ENCODE measurements at regions not wholly inside any gene's neighbourhood (a gene's known extent, or its start where the extent isn't known, plus 50 kb on each side); places are given as distances from the start of the nearest gene placed in this dataset.
A peak's percentile ranks its signal among the peaks of the same experiment; 100 is the strongest.
"Not testable (repeated sequence)": the region's sequence is repeated elsewhere in the genome, so short reads cannot be mapped to it uniquely, and the experiment has no call there.

DNA sequence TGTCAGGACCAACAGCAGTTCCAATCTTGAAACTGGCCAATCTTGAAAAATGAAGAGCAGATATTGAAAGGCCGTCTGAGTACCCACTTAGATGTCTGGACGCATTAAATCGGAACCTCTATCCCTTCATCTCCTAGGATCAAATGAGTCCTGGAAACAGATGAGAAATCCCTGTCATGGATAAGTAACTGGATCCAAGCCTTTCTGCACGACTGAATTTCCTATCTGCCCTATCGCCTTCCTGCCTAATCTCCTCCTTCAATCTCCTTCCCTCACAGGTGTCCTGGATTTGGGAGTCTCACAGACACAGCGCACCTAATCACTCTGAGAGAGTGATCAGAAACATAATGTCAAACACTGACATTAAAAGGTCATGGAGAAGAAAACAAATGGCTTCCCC, 245.2 kb upstream of the PRSS58 start:
- TF ChIP-seq CTCF (IDR thresholded peaks at IDR 0.05), result no peak
- H3K4me1 Mint-ChIP-seq (ENCODE audit: low read depth), result peaks cover 6% of the 10 kb centered on the region
- H3K27ac Mint-ChIP-seq, result no peak overlapping the region
- H3K9me3 Mint-ChIP-seq, result no peaks in the 10 kb centered on the region
- peaks cover 42% of the 10 kb centered on the region for H3K27me3 Mint-ChIP-seq (ENCODE audit: insufficient read depth)
- H3K4me3 Mint-ChIP-seq, result no peak overlapping the region
- H3K36me3 Mint-ChIP-seq (ENCODE audit: low read depth), result no peaks in the 10 kb centered on the region
- no peak for DNase-seq

DNA sequence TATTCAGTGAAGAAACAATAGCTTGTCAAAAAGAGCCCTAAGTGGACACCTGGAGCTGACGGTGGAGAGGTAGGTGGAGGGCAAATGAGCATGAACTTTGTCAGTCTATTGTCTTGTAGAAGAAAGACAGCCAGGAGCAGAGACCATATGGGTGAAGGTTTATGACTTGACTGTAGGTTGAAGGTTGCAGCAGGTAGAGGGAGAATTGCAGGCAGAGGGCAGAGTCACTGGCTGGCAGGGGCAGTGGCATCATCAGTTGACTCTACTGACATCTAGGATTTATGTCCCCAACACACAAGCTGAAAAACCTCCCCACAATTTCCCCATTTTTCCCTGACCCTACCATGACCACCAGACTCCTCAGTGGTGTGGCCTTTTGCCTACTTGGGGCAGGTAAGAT, 243.6 kb upstream of the PRSS58 start:
- H3K4me3 Mint-ChIP-seq, result no peak overlapping the region

GRCh38 chr7:142500366-142500765, 242.5 kb upstream of the PRSS58 start:
- H3K27ac Mint-ChIP-seq, result no peak overlapping the region
- no peak for DNase-seq
- no peaks in the 10 kb centered on the region for H3K9me3 Mint-ChIP-seq
- peaks cover 25% of the 10 kb centered on the region for H3K4me1 Mint-ChIP-seq (ENCODE audit: low read depth)
- peaks cover 34% of the 10 kb centered on the region for H3K27me3 Mint-ChIP-seq (ENCODE audit: insufficient read depth)
- H3K4me3 Mint-ChIP-seq, result no peak overlapping the region
- no peaks in the 10 kb centered on the region for H3K36me3 Mint-ChIP-seq (ENCODE audit: low read depth)
- TF ChIP-seq CTCF (IDR thresholded peaks at IDR 0.05), result no peak

More for the DNA sequence above, 243.6 kb upstream of the PRSS58 start:
- Mint-ChIP-seq H3K27me3 (ENCODE audit: insufficient read depth) (peaks cover 40% of the 10 kb centered on the region), H3K27ac (no peak overlapping the region), H3K9me3 (no peaks in the 10 kb centered on the region), H3K4me1 (ENCODE audit: low read depth) (peaks cover 20% of the 10 kb centered on the region), H3K36me3 (ENCODE audit: low read depth) (no peaks in the 10 kb centered on the region)
- DNase-seq, result no peak
- no peak for TF ChIP-seq CTCF (IDR thresholded peaks at IDR 0.05)

DNA sequence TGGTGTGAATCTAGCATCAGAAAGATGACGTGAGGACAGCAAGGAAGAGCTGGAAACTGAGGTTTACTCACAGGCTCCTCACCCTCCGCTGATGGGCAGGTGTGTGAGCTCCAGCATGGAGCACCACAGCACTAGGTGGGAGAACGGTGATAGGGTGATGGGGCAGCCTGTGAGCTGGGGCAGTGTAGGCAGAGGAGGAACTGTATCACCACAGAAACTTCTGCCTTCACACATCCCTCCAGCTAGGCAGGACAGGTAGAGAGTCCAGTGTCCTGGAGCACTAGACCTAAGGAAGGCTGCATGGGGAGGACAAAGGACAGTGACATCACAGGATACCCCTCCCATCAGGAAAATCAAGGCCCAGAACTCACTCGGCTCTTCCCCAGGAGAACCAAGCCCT, 241.8 kb upstream of the PRSS58 start:
- H3K9me3 Mint-ChIP-seq, result no peaks in the 10 kb centered on the region
- peaks cover 25% of the 10 kb centered on the region for H3K4me1 Mint-ChIP-seq (ENCODE audit: low read depth)
- H3K27me3 Mint-ChIP-seq (ENCODE audit: insufficient read depth), result peaks cover 32% of the 10 kb centered on the region
- H3K27ac Mint-ChIP-seq, result no peak overlapping the region
- TF ChIP-seq CTCF (IDR thresholded peaks at IDR 0.05), result no peak
- no peak overlapping the region for H3K4me3 Mint-ChIP-seq
- DNase-seq, result no peak
- no peaks in the 10 kb centered on the region for H3K36me3 Mint-ChIP-seq (ENCODE audit: low read depth)

- H3K27me3 Mint-ChIP-seq (ENCODE audit: insufficient read depth), result peaks cover 34% of the 10 kb centered on the region
- no peaks in the 10 kb centered on the region for H3K9me3 Mint-ChIP-seq
- no peak overlapping the region for H3K4me3 Mint-ChIP-seq
- H3K27ac Mint-ChIP-seq, result no peak overlapping the region
- DNase-seq, result no peak
- no peak for TF ChIP-seq CTCF (IDR thresholded peaks at IDR 0.05)
- peaks cover 25% of the 10 kb centered on the region for H3K4me1 Mint-ChIP-seq (ENCODE audit: low read depth)
- H3K36me3 Mint-ChIP-seq (ENCODE audit: low read depth), result no peaks in the 10 kb centered on the region
Measured at GRCh38 chr7:142498364-142498763, 240.5 kb upstream of the PRSS58 start.

- H3K36me3 Mint-ChIP-seq (ENCODE audit: low read depth), result no peaks in the 10 kb centered on the region
- H3K27me3 Mint-ChIP-seq (ENCODE audit: insufficient read depth), result peaks cover 24% of the 10 kb centered on the region
- H3K4me1 Mint-ChIP-seq (ENCODE audit: low read depth), result peaks cover 31% of the 10 kb centered on the region
- DNase-seq, result peak; percentile 30
- TF ChIP-seq CTCF (IDR thresholded peaks at IDR 0.05), result peak; percentile 93
- peak overlapping the region; percentile 55 for H3K4me3 Mint-ChIP-seq
- H3K9me3 Mint-ChIP-seq, result no peaks in the 10 kb centered on the region
- no peak overlapping the region for H3K27ac Mint-ChIP-seq
Measured at GRCh38 chr7:142496545-142496991, 238.7 kb upstream of the PRSS58 start.

DNA sequence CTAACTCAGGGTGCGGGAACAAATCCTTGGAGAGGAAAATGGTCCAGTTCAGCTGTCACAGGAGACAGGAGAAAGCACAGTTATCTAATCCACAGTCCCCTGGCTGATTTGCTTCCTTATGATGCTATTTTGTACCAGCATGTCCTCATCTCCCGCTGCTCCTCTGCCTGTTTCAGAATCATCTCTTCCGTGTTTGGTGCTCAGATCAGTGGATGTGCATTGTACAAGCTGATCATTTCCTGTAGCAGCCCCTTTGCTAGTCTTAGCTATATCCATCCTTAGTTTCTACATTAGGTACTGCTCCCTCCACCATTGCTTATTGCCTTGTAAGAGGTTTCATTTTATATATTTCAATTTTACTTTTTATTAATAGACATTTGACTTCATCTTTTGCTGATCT, 238.0 kb upstream of the PRSS58 start:
- not testable (repeated sequence) for H3K27ac Mint-ChIP-seq; H3K36me3 Mint-ChIP-seq (ENCODE audit: low read depth); H3K4me3 Mint-ChIP-seq; H3K9me3 Mint-ChIP-seq; DNase-seq
- peaks cover 23% of the 10 kb centered on the region for H3K27me3 Mint-ChIP-seq (ENCODE audit: insufficient read depth)
- peaks cover 34% of the 10 kb centered on the region for H3K4me1 Mint-ChIP-seq (ENCODE audit: low read depth)

- DNase-seq; H3K9me3 Mint-ChIP-seq; H3K4me3 Mint-ChIP-seq; H3K27ac Mint-ChIP-seq; H3K36me3 Mint-ChIP-seq (ENCODE audit: low read depth): not testable (repeated sequence)
- Mint-ChIP-seq H3K4me1 (ENCODE audit: low read depth) (peaks cover 34% of the 10 kb centered on the region), H3K27me3 (ENCODE audit: insufficient read depth) (peaks cover 27% of the 10 kb centered on the region)
Measured at GRCh38 chr7:142495301-142495700, 237.4 kb upstream of the PRSS58 start.
